22Rv1 (cell line): ENCODE measurements at regions not wholly inside any gene's neighbourhood (a gene's known extent, or its start where the extent isn't known, plus 50 kb on each side); places are given as distances from the start of the nearest gene placed in this dataset.

Source experiments
- H3K27ac ChIP-seq: fragments of 450-650 bp; 2 replicates; pipeline ENCODE4 v1.5.1; 2017
- CTCF ChIP-seq: fragments of 450-650 bp; IDR thresholded peaks from 2 replicates; pipeline ENCODE4 v1.5.1; 2017; ENCODE audit warnings: mild to moderate bottlenecking
- ZFX ChIP-seq: fragments of 450-650 bp; IDR thresholded peaks from 2 replicates; pipeline ENCODE4 v1.6.1; 2017; ENCODE audit warnings: antibody characterized with exemption, borderline replicate concordance

- H3K27ac ChIP-seq = no peak overlapping the region
Observed at GRCh38 chr21:35578831-35579471, 481.4 kb downstream of the SETD4 start.

GRCh38 chr21:35578347-35578782, 482.0 kb downstream of the SETD4 start:
- no peak for TF ChIP-seq ZFX
- no peak for TF ChIP-seq CTCF
- no peak overlapping the region for H3K27ac ChIP-seq

More at GRCh38 chr21:35578831-35579471, 481.4 kb downstream of the SETD4 start:
- TF ChIP-seq ZFX (no peak), CTCF (no peak)

GRCh38 chr21:35575280-35575915, 484.9 kb downstream of the SETD4 start:
- TF ChIP-seq CTCF = no peak
- no peak for TF ChIP-seq ZFX
- no peak overlapping the region for H3K27ac ChIP-seq

DNA sequence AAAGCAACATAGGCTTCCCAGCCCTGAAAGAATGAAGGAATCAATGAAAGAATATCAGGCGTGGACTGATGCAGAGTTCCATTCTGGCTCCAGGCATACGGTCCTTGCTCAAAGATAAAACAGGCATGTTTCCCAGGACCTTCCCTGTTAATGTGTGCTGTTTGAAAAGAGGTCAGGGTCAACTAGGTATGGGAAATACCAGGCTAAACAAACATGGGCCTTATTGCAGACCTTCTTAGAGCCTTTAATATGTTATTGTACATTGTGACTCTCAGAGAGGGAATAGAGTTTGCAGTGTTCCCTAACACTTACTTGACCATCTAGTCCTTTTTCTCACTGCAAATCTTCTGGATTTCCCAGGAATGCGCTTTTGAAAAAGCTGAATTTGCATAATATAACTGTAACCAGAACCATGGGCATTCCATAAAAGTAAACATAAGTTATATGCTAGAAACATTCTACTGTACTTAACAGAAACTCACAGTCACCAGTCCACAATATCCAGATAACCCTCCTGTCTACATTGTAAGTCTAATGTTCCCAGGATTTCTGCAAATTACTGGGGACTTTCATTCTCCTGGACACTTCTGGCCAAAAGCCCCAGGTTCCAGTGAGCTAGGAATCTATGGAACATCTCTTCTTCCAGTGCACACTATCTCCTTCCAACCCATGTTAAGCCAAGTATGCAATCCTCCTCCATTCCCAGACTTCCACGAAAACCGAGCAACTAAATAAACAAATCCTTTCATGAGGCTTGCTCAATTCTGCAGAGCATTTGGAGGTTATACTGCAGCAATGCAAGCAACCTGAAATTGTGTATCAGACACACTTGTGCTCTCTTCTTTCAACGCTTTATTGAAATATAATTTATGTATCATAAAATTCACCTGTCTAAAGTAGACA, 486.6 kb downstream of the SETD4 start:
- no peak for TF ChIP-seq ZFX
- no peak for TF ChIP-seq CTCF
- no peak overlapping the region for H3K27ac ChIP-seq

GRCh38 chr21:35571910-35572309, 488.4 kb downstream of the SETD4 start:
- no peak overlapping the region for H3K27ac ChIP-seq
- TF ChIP-seq CTCF (no peak), ZFX (no peak)

- no peak for TF ChIP-seq ZFX
- TF ChIP-seq CTCF = no peak
- no peak overlapping the region for H3K27ac ChIP-seq
Observed at GRCh38 chr21:35568643-35569042, 491.7 kb downstream of the SETD4 start.

DNA sequence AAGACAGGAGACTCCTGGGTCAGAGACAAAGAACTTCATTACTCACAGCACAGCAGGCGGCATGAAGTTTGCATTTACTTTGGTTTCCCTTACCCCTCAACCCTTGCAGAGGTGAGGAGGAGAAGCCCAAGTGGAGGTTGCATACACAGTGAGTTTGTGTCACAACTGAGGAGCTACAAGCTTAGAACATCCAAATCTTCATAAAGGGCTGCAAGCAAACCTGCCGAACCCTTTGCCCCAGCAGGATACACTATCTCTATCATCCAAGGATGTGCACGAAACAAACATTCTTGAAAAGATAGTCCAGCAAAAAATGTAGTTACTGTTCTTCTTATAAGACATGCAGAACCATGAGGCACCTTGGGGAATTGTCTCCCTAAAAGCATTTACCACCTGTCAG, 493.5 kb downstream of the SETD4 start:
- H3K27ac ChIP-seq = no peak overlapping the region
- TF ChIP-seq ZFX (no peak), CTCF (no peak)
